ENCODE measurements at regions not wholly inside any gene's neighbourhood (a gene's known extent, or its start where the extent isn't known, plus 50 kb on each side); places are given as distances from the start of the nearest gene placed in this dataset.

DNA sequence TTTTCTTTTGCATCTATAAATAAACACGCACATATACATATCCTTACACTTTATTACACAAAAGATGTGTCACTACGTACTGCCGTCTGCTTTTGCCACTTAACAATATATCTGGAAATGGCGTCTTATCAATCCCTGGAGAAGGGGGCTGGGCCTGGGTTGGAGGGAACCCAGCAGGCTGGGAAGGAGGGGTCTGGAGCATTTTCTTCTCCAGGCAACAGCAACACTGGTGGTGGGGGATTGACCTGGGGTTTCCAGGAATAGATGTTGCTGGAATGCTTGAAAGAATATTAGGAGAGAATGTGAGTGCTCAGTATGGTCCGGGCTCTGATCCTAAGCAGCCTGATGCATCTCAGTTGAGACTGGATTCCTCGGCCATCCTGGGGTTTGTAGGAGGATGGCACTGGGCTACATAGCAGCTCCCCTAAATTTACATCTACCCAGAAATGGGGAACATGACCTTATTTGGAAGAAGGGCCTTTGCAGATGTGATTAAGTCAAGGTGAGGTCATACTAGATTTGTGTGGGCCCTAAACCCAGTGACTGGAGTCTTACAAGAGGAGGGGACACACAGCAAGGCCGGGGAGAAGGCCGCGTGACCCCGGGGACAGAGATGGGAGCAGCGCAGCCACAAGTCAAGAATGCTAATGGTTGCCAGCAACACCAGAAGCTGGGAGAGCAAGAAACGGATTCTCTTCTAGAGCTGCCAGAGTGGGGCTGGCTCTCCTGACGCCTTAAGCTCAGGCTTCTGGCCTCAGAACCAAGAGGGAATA lies 98.6 kb downstream of the SIK1 start:
- DNase-seq (no peak), ATAC-seq (no peak)
- TF ChIP-seq, protein P1, sequence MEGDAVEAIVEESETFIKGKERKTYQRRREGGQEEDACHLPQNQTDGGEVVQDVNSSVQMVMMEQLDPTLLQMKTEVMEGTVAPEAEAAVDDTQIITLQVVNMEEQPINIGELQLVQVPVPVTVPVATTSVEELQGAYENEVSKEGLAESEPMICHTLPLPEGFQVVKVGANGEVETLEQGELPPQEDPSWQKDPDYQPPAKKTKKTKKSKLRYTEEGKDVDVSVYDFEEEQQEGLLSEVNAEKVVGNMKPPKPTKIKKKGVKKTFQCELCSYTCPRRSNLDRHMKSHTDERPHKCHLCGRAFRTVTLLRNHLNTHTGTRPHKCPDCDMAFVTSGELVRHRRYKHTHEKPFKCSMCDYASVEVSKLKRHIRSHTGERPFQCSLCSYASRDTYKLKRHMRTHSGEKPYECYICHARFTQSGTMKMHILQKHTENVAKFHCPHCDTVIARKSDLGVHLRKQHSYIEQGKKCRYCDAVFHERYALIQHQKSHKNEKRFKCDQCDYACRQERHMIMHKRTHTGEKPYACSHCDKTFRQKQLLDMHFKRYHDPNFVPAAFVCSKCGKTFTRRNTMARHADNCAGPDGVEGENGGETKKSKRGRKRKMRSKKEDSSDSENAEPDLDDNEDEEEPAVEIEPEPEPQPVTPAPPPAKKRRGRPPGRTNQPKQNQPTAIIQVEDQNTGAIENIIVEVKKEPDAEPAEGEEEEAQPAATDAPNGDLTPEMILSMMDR (IDR thresholded peaks at IDR 0.05): no peak
- Mint-ChIP-seq H3K27me3 (peaks cover 3% of the 10 kb centered on the region), H3K9me3 (no peaks in the 10 kb centered on the region), H3K27ac (no peak overlapping the region), H3K4me1 (ENCODE audit: low read depth) (peaks cover 7% of the 10 kb centered on the region), H3K36me3 (ENCODE audit: low read depth) (no peaks in the 10 kb centered on the region), H3K4me3 (no peak overlapping the region)
- POLR2A ChIA-PET: no interaction called here
- CTCF ChIA-PET: no interaction called here
- intact Hi-C loops (cut with micrococcal nuclease): no loop called here

DNA sequence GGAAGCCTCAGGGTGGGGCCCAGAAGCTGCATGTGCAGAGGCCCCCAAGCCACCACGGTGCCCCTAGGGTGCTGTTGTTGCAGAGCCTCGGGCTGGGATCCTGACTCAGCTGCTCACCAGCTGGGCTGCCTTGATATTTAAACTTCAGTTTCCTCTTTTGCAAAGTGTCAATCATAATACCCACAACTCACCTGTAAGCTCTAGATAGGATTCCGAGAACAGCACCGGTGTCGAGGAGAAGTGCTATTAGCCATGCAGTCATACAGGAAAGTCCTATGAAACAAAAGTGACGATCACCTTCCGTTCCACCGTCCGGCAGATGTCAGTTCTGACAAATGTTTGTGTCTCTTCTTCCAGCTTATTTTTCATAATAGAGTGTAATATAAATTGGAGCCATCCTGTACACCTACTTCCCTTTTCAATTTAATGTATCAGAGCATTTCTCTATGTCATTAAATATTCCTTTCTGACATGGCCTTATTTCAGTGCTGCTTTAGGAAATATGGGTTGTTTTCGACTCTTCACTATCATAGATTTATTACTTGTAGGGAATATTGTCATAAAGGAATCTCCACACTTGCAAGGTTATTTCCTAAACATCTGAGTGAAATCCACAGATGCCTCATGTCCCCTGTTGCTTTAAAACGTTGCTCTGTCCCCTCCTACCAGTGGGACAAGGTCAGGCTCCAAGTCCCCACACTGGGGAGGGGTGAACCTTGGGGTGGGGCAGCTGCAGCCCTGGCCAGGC lies 100.8 kb downstream of the SIK1 start:
- Mint-ChIP-seq H3K9me3 (no peaks in the 10 kb centered on the region), H3K4me1 (ENCODE audit: low read depth) (peaks cover 5% of the 10 kb centered on the region), H3K27ac (no peak overlapping the region), H3K4me3 (no peak overlapping the region), H3K36me3 (ENCODE audit: low read depth) (no peaks in the 10 kb centered on the region), H3K27me3 (no peaks in the 10 kb centered on the region)
- CTCF ChIA-PET: interaction anchor here (1.2 kb wide), 1 partner anchor 11 kb away, joined by 3 read pairs; no protein-coding TSS in a partner anchor
- intact Hi-C loops (cut with micrococcal nuclease): no loop called here
- POLR2A ChIA-PET: interaction anchor here (0.9 kb wide), 1 partner anchor 28 kb away, joined by 3 read pairs; no protein-coding TSS in a partner anchor
- ATAC-seq (peak; percentile 79), DNase-seq (peak; percentile 55)
- TF ChIP-seq, protein P1 (IDR thresholded peaks at IDR 0.05): no peak

DNA sequence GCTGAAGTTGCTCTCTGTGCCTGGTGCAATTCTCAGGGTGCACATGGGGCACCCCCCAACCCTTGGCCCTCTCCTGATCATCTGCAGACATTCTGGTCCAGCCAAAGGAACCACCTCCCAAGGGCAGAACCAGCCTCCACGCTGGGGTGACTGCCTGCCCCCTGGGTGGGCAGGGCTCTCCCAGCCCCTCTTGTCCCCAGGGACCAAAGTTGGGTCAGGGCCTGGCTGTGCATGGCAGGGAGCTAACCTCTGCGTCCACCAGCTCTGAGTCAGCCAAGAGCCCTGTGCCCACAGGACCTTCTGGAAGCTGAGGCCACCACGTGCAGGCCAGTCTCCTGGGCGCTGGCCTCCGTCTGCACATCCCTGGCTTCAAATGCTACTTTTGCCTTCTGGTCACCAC lies 101.9 kb downstream of the SIK1 start:
- H3K9me3 Mint-ChIP-seq: no peaks in the 10 kb centered on the region
- no peak overlapping the region for H3K27ac Mint-ChIP-seq
- ATAC-seq (no peak), DNase-seq (no peak)
- H3K27me3 Mint-ChIP-seq: no peaks in the 10 kb centered on the region
- ChIA-PET CTCF (no interaction called here), POLR2A (interaction anchor here (1.5 kb wide), 1 partner anchor 27 kb away, joined by 3 read pairs; no protein-coding TSS in a partner anchor)
- no peak overlapping the region for H3K4me3 Mint-ChIP-seq
- TF ChIP-seq, protein P1 (IDR thresholded peaks at IDR 0.05): no peak
- peaks cover 5% of the 10 kb centered on the region for H3K4me1 Mint-ChIP-seq (ENCODE audit: low read depth)
- intact Hi-C loops (cut with micrococcal nuclease): no loop called here
- no peaks in the 10 kb centered on the region for H3K36me3 Mint-ChIP-seq (ENCODE audit: low read depth)

DNA sequence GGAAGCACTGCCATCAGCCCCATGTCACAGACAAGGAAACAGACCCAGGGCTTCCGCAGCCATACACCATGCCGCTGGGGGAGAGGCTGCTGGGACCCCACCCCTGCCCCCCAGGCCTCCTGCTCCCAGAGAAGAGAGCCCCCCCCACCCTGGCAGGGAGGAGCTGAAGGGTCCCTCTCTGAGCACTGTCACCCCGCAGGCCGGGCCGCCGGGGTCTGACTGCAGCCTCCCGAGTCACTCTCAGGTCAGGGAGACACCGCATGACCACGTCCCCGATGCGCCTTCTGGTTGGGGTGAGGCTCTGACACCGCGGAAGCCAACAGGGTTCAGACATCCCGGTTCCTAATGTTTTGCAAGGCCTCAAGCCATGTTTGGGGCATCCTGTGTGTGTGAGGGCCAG lies 102.3 kb downstream of the SIK1 start:
- H3K27ac Mint-ChIP-seq: no peak overlapping the region
- no peaks in the 10 kb centered on the region for H3K27me3 Mint-ChIP-seq

More for the DNA sequence above, 102.3 kb downstream of the SIK1 start:
- CTCF ChIA-PET: no interaction called here
- Mint-ChIP-seq H3K9me3 (no peaks in the 10 kb centered on the region), H3K36me3 (ENCODE audit: low read depth) (no peaks in the 10 kb centered on the region), H3K4me3 (no peak overlapping the region), H3K4me1 (ENCODE audit: low read depth) (peaks cover 5% of the 10 kb centered on the region)
- POLR2A ChIA-PET: interaction anchor here (1.5 kb wide), 1 partner anchor 27 kb away, joined by 3 read pairs; no protein-coding TSS in a partner anchor
- no peak for ATAC-seq
- no peak for DNase-seq
- TF ChIP-seq, protein P1 (IDR thresholded peaks at IDR 0.05): no peak
- intact Hi-C loops (cut with micrococcal nuclease): no loop called here

Data from activated CD8-positive, alpha-beta T cell treated with anti-CD3 and anti-CD28 coated beads for 36 hours (primary cell).